SK-N-SH treated with all-trans-retinoic acid at 6 μM for 48 hours (cell line): ENCODE measurements at regions not wholly inside any gene's neighbourhood (a gene's known extent, or its start where the extent isn't known, plus 50 kb on each side); places are given as distances from the start of the nearest gene placed in this dataset.

Source experiments
- ATAC-seq: fragments of 200-7000 bp; cut with Tn5 transposase; 3 replicates; pipeline ENCODE4 v1.9.1; 2020; ENCODE audit warnings: mild to moderate bottlenecking, moderate library complexity
- ARNTL ChIP-seq: fragments of 450-650 bp; formaldehyde crosslinking; IDR thresholded peaks from 2 replicates; pipeline ENCODE4 v1.5.0; 2020; ENCODE audit warnings: low read depth, mild to moderate bottlenecking, moderate library complexity, borderline replicate concordance
- BACH2 ChIP-seq: fragments of 250-450 bp; sonication (Bioruptor Pico); IDR thresholded peaks from 2 replicates; pipeline ENCODE4 v1.9.0; 2021; ENCODE audit warnings: mild to moderate bottlenecking, borderline replicate concordance
- CREB5 ChIP-seq: fragments of 250-450 bp; sonication (Bioruptor Pico); IDR thresholded peaks from 2 replicates; pipeline ENCODE4 v1.5.1; 2020; ENCODE audit warnings: low read depth, mild to moderate bottlenecking, moderate library complexity
- CSDC2 ChIP-seq: fragments of 250-450 bp; sonication (Bioruptor Pico); IDR thresholded peaks from 2 replicates; pipeline ENCODE4 v1.5.0; 2020; ENCODE audit warnings: mild to moderate bottlenecking, moderate library complexity
- CSRNP3 ChIP-seq: fragments of 250-450 bp; sonication (Bioruptor Pico); IDR thresholded peaks from 2 replicates; pipeline ENCODE4 v1.5.1; 2021; ENCODE audit warnings: mild to moderate bottlenecking, moderate library complexity
- ESRRG ChIP-seq: fragments of 250-450 bp; sonication (Bioruptor Pico); IDR thresholded peaks from 2 replicates; pipeline ENCODE4 v1.6.1; 2021; ENCODE audit warnings: mild to moderate bottlenecking
- GLIS3 ChIP-seq: fragments of 250-450 bp; sonication (Bioruptor Pico); IDR thresholded peaks from 2 replicates; pipeline ENCODE4 v1.5.0; 2020; ENCODE audit warnings: mild to moderate bottlenecking, moderate library complexity
- ISL1 ChIP-seq: fragments of 250-450 bp; sonication (Bioruptor Pico); IDR thresholded peaks from 2 replicates; pipeline ENCODE4 v2.1.2; 2022; ENCODE audit warnings: mild to moderate bottlenecking, moderate library complexity
- OSR1 ChIP-seq: fragments of 250-450 bp; sonication (Bioruptor Pico); IDR thresholded peaks from 2 replicates; pipeline ENCODE4 v1.8.0; 2022; ENCODE audit warnings: moderate library complexity, mild to moderate bottlenecking, inconsistent platforms
- PATZ1 ChIP-seq: fragments of 250-450 bp; sonication (Bioruptor Pico); IDR thresholded peaks from 2 replicates; pipeline ENCODE4 v1.8.0; 2020; ENCODE audit warnings: mild to moderate bottlenecking, moderate library complexity, borderline replicate concordance
- POU6F1 ChIP-seq: fragments of 250-450 bp; sonication (Bioruptor Pico); IDR thresholded peaks from 2 replicates; pipeline ENCODE4 v1.8.0; 2021; ENCODE audit warnings: low read depth, mild to moderate bottlenecking, moderate library complexity, borderline replicate concordance
- RARB ChIP-seq: fragments of 250-450 bp; sonication (Bioruptor Pico); IDR thresholded peaks from 2 replicates; pipeline ENCODE4 v1.8.0; 2021; ENCODE audit warnings: mild to moderate bottlenecking, moderate library complexity
- SNAI2 ChIP-seq: fragments of 250-450 bp; sonication (Bioruptor Pico); IDR thresholded peaks from 2 replicates; pipeline ENCODE4 v1.5.0; 2020; ENCODE audit warnings: mild to moderate bottlenecking, moderate library complexity
- TCF4 ChIP-seq: fragments of 250-450 bp; sonication (Bioruptor Pico); IDR thresholded peaks from 2 replicates; pipeline ENCODE4 v1.8.0; 2021; ENCODE audit warnings: mild to moderate bottlenecking, moderate library complexity, borderline replicate concordance
- TOX ChIP-seq: fragments of 250-450 bp; sonication (Bioruptor Pico); IDR thresholded peaks from 2 replicates; pipeline ENCODE4 v1.8.0; 2021; ENCODE audit warnings: mild to moderate bottlenecking, moderate library complexity, borderline replicate concordance
- TSHZ2 ChIP-seq: fragments of 250-450 bp; sonication (Bioruptor Pico); IDR thresholded peaks from 2 replicates; pipeline ENCODE4 v1.5.0; 2020; ENCODE audit warnings: mild to moderate bottlenecking, moderate library complexity
- ZC3H10 ChIP-seq: fragments of 250-450 bp; sonication (Bioruptor Pico); IDR thresholded peaks from 2 replicates; pipeline ENCODE4 v1.5.1; 2021; ENCODE audit warnings: mild to moderate bottlenecking, moderate library complexity
- ZFP3 ChIP-seq: fragments of 250-450 bp; sonication (Bioruptor Pico); IDR thresholded peaks from 2 replicates; pipeline ENCODE4 v1.5.0; 2020; ENCODE audit warnings: mild to moderate bottlenecking, moderate library complexity
- ZFP30 ChIP-seq: fragments of 450-650 bp; formaldehyde crosslinking; IDR thresholded peaks from 2 replicates; pipeline ENCODE4 v1.5.0; 2022; ENCODE audit warnings: mild to moderate bottlenecking, moderate library complexity
- ZNF565 ChIP-seq: fragments of 450-650 bp; formaldehyde crosslinking; conservative IDR thresholded peaks from 2 replicates; pipeline ENCODE4 v1.5.0; 2020; ENCODE audit warnings: low read depth, mild to moderate bottlenecking, moderate library complexity
- ZNF70 ChIP-seq: fragments of 450-650 bp; formaldehyde crosslinking; IDR thresholded peaks from 2 replicates; pipeline ENCODE4 v1.5.0; 2020; ENCODE audit warnings: mild to moderate bottlenecking, moderate library complexity
- ZNF8 ChIP-seq: fragments of 450-650 bp; formaldehyde crosslinking; IDR thresholded peaks from 2 replicates; pipeline ENCODE4 v1.5.0; 2020; ENCODE audit warnings: mild to moderate bottlenecking, moderate library complexity

- no peak for ATAC-seq
- no peak for TF ChIP-seq ZFP3
- no peak for TF ChIP-seq GLIS3 (CRISPR knock-in tag)
- no peak for TF ChIP-seq ISL1 (CRISPR knock-in tag)
- no peak for TF ChIP-seq ZC3H10
- no peak for TF ChIP-seq ZNF565
- no peak for TF ChIP-seq SNAI2 (CRISPR knock-in tag)
- TF ChIP-seq ARNTL (CRISPR knock-in tag): no peak
- no peak for TF ChIP-seq ZFP30 (CRISPR knock-in tag)
- TF ChIP-seq RARB (CRISPR knock-in tag): no peak
- TF ChIP-seq CREB5 (CRISPR knock-in tag): no peak
- no peak for TF ChIP-seq CSRNP3 (CRISPR knock-in tag)
- TF ChIP-seq POU6F1 (CRISPR knock-in tag): no peak
These were observed 547.5 kb downstream of the ELAVL2 start for GRCh38 chr9:23278561-23278960.

- no peak for ATAC-seq
- TF ChIP-seq ZNF8 (no peak), BACH2 (CRISPR knock-in tag) (no peak), RARB (CRISPR knock-in tag) (no peak), TSHZ2 (no peak), ISL1 (CRISPR knock-in tag) (no peak), ZFP30 (CRISPR knock-in tag) (no peak), ZFP3 (no peak), SNAI2 (CRISPR knock-in tag) (no peak), CSRNP3 (CRISPR knock-in tag) (no peak), ESRRG (CRISPR knock-in tag) (no peak), TCF4 (CRISPR knock-in tag) (no peak), ZNF70 (CRISPR knock-in tag) (no peak), PATZ1 (CRISPR knock-in tag) (no peak), CSDC2 (no peak), GLIS3 (CRISPR knock-in tag) (no peak), ZNF565 (no peak), CREB5 (CRISPR knock-in tag) (no peak), POU6F1 (CRISPR knock-in tag) (no peak), OSR1 (CRISPR knock-in tag) (no peak), TOX (no peak)
These were observed 538.6 kb downstream of the ELAVL2 start for GRCh38 chr9:23287390-23287789.
